LoVo (cell line): ENCODE measurements at regions not wholly inside any gene's neighbourhood (a gene's known extent, or its start where the extent isn't known, plus 50 kb on each side); places are given as distances from the start of the nearest gene placed in this dataset.

Experiments used
- DNase-seq: peaks from one replicate; pipeline ENCODE4 v3.0.0-alpha.2; 2016; ENCODE audit warnings: low spot score

GRCh38 chr4:89665662-89666061, 171.3 kb downstream of the SNCA start:
- no peak for DNase-seq

DNA sequence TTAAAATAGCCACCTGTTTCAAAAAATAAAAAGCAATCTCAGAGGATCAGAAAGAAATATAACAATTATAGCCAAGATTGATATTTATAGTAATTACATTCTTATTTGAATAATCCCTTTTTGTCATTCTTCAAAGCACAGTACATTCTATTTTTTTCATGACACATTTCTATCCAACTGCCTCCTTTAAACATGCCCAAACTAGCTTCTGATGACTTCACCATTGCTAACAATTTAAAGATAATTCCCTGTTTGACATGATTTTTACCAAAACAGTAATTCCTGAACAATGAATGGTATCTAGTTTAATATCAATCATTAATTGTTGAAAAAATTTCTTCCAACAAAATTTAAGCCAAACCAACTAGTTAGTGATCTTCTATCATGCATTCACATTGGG, 172.4 kb downstream of the SNCA start:
- DNase-seq: no peak

DNA sequence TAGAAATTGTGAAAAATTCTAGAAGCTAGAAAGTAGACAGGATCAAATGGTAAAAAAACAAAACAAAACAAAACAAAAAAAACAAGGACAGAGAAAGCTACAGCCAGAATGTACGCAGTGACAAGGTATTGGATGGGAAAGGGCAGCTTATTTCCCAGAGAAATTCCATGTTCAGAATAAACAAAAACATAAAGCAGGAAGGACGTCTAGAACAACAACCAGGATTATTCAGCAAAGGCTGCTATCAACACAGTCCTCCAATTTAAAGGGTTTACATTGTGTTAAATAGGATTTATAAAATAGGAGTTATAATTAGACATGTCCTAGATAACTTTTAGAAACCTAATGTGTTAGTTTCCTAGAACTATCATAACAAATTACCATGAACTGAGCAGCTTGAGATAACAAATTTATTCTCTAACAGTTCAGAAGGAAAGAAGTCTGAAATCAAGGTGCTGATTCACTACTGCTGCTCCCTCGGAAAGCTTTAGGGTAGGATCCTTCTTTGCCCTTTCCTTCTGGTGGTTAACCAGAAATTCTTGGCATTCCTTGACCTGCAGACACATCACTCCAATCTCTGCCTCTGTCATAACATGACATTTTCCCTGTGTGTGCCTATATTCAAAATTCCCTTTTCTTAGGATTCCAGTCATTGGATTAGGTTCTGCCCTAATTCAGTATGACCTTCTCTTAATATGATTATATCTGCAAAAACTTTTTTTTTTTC, 175.6 kb downstream of the SNCA start:
- peak; percentile 39 for DNase-seq

GRCh38 chr4:89660444-89661172, 176.4 kb downstream of the SNCA start:
- no peak for DNase-seq

DNA sequence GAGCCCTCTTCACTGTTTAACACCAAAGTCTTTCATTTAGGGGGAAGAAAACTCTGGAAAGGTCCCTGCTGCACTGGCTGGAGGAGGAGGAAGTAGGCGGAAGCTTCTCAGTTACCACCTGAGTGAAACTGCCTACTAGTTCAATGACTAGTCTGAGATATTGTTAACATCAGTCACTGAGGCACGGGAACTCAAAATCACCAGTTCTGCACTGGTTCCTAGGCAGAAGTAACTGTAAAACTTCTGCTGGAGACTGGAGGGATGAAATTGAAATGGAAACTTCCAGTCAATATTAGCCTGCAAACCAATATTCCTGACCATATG, 178.3 kb downstream of the SNCA start:
- no peak for DNase-seq

DNA sequence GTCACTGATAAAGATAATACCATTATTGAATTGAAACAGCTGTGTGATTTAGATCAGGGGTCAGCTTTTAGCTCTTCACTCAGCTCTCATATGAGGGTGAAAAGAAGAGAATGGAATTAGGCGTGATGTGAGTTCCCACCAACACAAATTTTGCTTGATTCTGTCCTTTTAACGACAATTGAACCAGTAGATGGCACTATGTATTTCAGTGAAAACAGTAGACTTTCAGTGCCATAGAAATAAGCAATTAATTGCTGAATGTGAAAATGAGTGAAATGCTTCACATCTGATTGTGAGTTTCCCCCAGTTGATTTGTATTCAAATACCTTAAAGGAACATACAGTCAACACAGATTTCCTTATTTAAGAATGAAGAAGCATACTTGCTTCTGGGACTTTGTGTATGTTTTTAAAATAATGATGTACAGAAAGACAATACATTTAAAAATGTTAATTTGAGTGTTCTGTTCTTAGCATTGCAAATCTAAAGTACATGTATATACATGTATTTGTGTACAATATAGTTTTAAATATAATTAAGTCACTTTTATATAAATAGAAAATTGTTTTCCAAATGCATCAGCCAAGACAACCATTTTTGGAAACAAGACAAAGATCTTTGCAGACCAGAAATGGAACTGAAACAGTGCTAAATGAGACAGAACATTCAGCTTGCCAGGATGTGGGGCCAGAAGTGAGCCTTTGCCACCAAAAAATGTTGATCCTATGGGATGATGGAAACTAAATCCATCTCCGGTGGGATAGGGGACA, 178.8 kb downstream of the SNCA start:
- peak; percentile 22 for DNase-seq

DNA sequence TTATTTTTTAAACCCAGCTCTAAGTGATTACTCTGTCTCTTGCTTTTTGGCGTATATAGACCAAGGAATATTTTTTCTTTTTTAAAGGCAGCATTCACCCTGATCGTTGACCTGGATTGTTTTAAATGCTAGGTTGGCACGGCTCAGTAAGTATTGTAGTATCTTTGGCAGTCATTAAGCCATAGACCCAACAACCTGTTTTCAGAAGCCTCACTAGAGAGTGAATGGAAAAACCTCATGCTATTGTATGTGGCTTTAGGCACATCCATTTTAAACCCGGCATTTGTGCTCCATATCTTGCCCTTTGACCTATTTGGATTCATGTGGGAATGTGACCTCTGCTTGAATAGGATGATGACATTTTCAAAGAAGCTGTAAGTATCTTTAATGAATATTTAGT, 183.9 kb downstream of the SNCA start:
- DNase-seq: no peak

- DNase-seq: no peak
Measured at GRCh38 chr4:89645482-89645881, 191.5 kb downstream of the SNCA start.

DNA sequence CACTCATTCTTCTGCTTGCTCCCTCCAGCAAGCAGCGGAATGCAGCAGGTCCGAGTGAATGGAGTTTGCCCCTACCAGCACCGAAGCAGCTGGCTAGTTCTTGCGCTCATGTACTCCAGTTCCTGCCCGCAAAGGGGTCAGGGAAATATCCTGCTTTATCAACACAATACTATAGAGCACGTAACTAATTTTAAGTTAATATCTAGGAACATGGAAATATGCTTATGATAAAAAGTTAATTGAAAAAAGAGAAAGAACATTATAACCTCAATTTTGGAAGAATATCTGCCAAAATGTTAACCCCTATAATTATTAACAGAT, 195.6 kb downstream of the SNCA start:
- DNase-seq: no peak

DNA sequence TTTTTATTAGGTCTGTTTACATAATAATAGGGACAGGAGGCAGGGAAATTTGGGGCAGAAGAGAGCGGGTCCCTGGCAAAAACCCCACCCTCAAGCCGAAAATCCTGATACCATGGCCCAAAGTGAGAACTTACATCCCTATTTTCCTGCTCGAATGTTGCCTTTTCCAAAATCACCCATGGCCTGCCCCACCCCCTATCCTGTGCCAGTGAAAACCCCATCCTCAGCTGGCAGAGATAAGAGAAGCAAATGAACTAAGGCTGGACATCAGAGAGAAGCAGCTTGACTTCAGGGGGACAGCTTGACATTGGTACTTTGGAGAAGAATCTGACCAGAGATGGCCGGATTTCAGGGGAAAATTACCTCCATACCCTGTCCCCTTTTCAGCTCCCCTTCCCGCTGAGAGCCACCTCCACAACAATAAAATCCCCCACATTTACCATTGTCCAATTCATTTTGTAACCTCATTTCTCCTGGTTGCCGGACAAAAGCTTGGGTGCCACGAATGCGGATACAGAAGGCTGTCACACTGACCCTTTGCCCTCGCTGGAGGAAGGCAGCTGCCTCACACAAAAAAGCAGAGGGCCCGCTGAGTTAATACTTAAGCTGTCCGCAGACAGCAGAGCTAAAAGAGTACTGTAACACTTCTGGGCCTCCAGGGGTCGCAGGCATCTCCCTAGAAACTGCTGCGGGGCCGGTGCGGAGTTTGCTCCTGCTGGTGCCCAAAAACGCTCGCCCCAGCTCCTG, 196.2 kb downstream of the SNCA start:
- DNase-seq: no peak

GRCh38 chr4:89639395-89639794, 197.6 kb downstream of the SNCA start:
- no peak for DNase-seq

GRCh38 chr4:89625599-89626293, 211.2 kb downstream of the SNCA start:
- DNase-seq: no peak

GRCh38 chr4:89619206-89619962, 217.6 kb downstream of the SNCA start:
- no peak for DNase-seq

DNA sequence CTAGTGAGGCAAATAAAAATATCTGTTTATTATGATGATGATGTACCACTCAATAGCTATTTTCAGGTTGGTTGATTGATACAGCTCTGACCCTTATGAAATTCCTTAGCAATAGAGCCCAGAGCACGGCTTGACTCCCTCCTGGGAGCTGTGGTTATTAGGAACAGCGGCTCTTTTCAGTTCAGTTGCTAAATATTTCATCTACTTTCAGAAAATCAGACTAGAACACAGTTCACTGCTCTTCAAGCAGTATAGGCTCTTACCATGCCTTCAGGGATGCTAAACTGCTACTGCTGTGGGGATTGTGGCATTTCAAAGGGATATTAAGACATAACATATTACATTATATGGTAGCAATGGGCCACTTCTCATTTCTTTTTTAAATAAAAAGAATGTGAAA, 218.8 kb downstream of the SNCA start:
- no peak for DNase-seq

DNA sequence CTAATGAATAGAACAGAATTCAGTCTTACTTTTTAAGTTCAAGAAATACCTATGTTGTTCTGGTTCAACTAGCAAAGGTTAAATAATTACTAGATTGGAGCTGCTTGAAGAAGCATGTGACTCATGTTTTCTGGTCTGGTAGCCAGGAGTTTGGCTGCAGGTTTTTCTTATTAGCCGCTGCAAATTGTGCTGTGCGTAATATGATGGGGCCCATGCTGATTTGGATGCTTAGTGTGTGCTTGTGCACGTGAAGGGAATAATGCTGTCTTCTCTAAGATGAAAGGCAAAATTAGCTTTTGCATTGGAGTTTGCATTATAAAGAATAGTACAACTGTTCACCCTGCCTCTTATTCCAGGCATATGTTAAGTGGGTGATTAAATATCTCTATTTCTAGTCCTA, 219.6 kb downstream of the SNCA start:
- DNase-seq: no peak

DNA sequence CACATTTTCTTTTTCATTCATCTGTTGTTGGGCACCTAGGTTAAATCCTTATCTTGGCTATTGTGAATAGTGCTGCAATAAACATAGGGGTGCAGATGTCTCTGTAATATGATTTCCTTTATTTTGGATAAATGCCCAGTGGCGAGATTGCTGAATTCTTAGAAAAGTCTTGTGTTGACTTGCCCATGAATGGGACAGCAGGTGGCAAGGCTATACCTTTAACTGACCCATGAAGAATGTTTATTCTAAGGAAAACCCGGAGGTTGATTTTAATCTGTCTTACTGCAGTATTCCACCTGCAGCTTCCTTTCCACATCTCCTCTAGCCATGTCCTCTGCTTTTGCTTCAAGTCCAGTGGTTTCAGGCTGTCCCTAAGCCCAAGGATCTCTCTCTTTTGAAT, 220.6 kb downstream of the SNCA start:
- no peak for DNase-seq

- DNase-seq: no peak
Measured at GRCh38 chr4:89615051-89615450, 221.9 kb downstream of the SNCA start.

- no peak for DNase-seq
Measured at GRCh38 chr4:89614155-89614554, 222.8 kb downstream of the SNCA start.

DNA sequence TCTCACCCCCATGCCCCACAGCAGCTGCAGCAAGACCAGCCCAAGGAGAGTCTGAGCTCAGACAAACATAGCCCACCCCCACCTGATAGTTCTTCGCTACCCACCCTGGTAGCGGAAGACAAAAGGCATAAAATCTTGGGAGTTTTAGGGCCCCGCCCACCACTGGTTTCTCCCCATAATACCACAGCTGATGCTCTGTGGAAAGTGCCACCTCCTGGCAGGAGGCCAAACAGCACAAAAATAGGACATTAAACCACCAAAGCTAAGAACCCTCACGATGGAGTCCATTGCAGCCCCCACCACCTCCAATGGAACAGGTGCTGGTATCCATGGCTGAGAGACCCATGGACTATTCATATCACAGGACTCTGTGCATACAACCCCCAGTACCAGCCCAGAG, 226.7 kb downstream of the SNCA start:
- DNase-seq: no peak

GRCh38 chr4:89609756-89610155, 227.2 kb downstream of the SNCA start:
- DNase-seq: no peak

DNA sequence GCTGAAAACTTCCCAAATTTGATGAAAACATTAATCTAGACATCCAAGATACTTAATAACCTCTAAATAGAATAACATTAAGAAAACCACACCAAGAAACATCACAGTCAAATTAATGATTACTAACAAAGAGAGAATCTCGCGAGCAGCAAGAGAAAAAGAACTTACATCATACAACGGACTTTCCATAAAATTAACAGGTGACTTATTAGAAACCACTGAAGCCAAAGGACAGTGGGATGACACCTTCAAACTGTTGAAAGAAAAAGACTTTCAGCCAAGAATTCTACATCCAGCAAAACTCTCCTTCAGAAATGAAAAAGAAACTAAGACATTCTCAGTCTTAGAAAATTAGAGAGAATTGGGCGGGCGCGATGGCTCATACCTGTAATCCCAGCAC, 232.0 kb downstream of the SNCA start:
- DNase-seq: no peak
